Loucy (cell line): ENCODE measurements at regions not wholly inside any gene's neighbourhood (a gene's known extent, or its start where the extent isn't known, plus 50 kb on each side); places are given as distances from the start of the nearest gene placed in this dataset.

ENCODE experiments used
- H2AFZ ChIP-seq: fragments of 200-600 bp; sonication (generic); 2 replicates; pipeline ENCODE4 v1.6.0; 2016; ENCODE audit warnings: antibody characterized with exemption, mild to moderate bottlenecking, low read length, moderate library complexity
- H3F3A ChIP-seq: fragments of 200-600 bp; 2 replicates; pipeline ENCODE4 v1.6.0; 2016; ENCODE audit warnings: antibody characterized with exemption, low read depth, mild to moderate bottlenecking
- H3K27me3 ChIP-seq: fragments of 200-600 bp; sonication (generic); 2 replicates; pipeline ENCODE4 v1.6.1; 2014; ENCODE audit warnings: low read length, mild to moderate bottlenecking; ENCODE audit not compliant: insufficient read depth, poor library complexity, severe bottlenecking
- H3K36me3 ChIP-seq: fragments of 200-600 bp; sonication (generic); 2 replicates; pipeline ENCODE4 v1.6.1; 2016; ENCODE audit warnings: low read length; ENCODE audit not compliant: insufficient read depth
- H3K4me1 ChIP-seq: fragments of 200-600 bp; sonication (generic); 2 replicates; pipeline ENCODE4 v1.5.1; 2014; ENCODE audit warnings: low read length, mild to moderate bottlenecking; ENCODE audit not compliant: insufficient read depth, poor library complexity, severe bottlenecking
- H3K4me2 ChIP-seq: fragments of 200-600 bp; sonication (generic); 2 replicates; pipeline ENCODE4 v1.6.0; 2014; ENCODE audit warnings: antibody characterized with exemption, low read length, low read depth, mild to moderate bottlenecking; ENCODE audit not compliant: poor library complexity, severe bottlenecking
- H3K4me3 ChIP-seq: fragments of 200-600 bp; sonication (generic); 2 replicates; pipeline ENCODE4 v1.5.1; 2014; ENCODE audit warnings: low read length, mild to moderate bottlenecking, mixed read lengths; ENCODE audit not compliant: poor library complexity, severe bottlenecking
- H3K79me2 ChIP-seq: fragments of 200-600 bp; sonication (generic); 2 replicates; pipeline ENCODE4 v1.6.1; 2014; ENCODE audit warnings: low read length; ENCODE audit not compliant: insufficient read depth
- H3K9ac ChIP-seq: fragments of 200-600 bp; sonication (generic); 2 replicates; pipeline ENCODE4 v1.6.0; 2014; ENCODE audit warnings: mild to moderate bottlenecking, low read depth, low read length, moderate library complexity; ENCODE audit not compliant: poor library complexity, severe bottlenecking
- H3K9me2 ChIP-seq: fragments of 200-600 bp; sonication (generic); replicated peaks from 2 replicates; pipeline ENCODE4 v1.6.1; 2016; ENCODE audit warnings: low read depth, low read length, mixed read lengths
- H3K9me3 ChIP-seq: fragments of 200-600 bp; sonication (generic); 2 replicates; pipeline ENCODE4 v1.6.1; 2014; ENCODE audit warnings: mild to moderate bottlenecking, antibody characterized with exemption, low read length, low read depth; ENCODE audit not compliant: insufficient read depth
- H4K20me1 ChIP-seq: fragments of 200-600 bp; sonication (generic); 2 replicates; pipeline ENCODE4 v1.6.0; 2014; ENCODE audit warnings: antibody characterized with exemption, low read length, mild to moderate bottlenecking; ENCODE audit not compliant: insufficient read depth, poor library complexity, severe bottlenecking
- CTCF ChIP-seq: fragments of 200-600 bp; sonication (generic); conservative IDR thresholded peaks from 2 replicates; pipeline ENCODE4 v1.5.1; 2014; ENCODE audit warnings: mild to moderate bottlenecking, antibody characterized with exemption, low read length
- EZH2phosphoT487 ChIP-seq: fragments of 200-600 bp; IDR thresholded peaks from 2 replicates; pipeline ENCODE4 v1.6.1; 2018; ENCODE audit warnings: antibody characterized with exemption, mild to moderate bottlenecking, moderate library complexity, borderline replicate concordance

GRCh38 chr3:95476534-95476933 lies 1337.9 kb upstream of the EPHA6 start:
- Histone ChIP-seq H3K4me2 (no peak overlapping the region), H3K9me3 (no peaks in the 10 kb centered on the region), H3K36me3 (no peaks in the 10 kb centered on the region), H3K4me1 (no peaks in the 10 kb centered on the region), H4K20me1 (no peaks in the 10 kb centered on the region), H2AFZ (no peak overlapping the region), H3K79me2 (no peaks in the 10 kb centered on the region), H3K4me3 (no peak overlapping the region), H3K9me2 (no peaks in the 10 kb centered on the region), H3K9ac (no peak overlapping the region), H3K27me3 (no peaks in the 10 kb centered on the region), H3F3A (no peaks in the 10 kb centered on the region)
- TF ChIP-seq EZH2phosphoT487 (no peak), CTCF (no peak)

GRCh38 chr3:95506174-95506573 lies 1308.2 kb upstream of the EPHA6 start:
- Histone ChIP-seq H3K9ac (no peak overlapping the region), H4K20me1 (no peaks in the 10 kb centered on the region), H3K9me3 (no peaks in the 10 kb centered on the region), H3K9me2 (no peaks in the 10 kb centered on the region), H3K27me3 (no peaks in the 10 kb centered on the region), H3F3A (no peaks in the 10 kb centered on the region), H3K4me3 (no peak overlapping the region), H2AFZ (no peak overlapping the region), H3K36me3 (no peaks in the 10 kb centered on the region), H3K79me2 (no peaks in the 10 kb centered on the region), H3K4me1 (no peaks in the 10 kb centered on the region), H3K4me2 (no peak overlapping the region)
- TF ChIP-seq EZH2phosphoT487 (no peak), CTCF (no peak)

DNA sequence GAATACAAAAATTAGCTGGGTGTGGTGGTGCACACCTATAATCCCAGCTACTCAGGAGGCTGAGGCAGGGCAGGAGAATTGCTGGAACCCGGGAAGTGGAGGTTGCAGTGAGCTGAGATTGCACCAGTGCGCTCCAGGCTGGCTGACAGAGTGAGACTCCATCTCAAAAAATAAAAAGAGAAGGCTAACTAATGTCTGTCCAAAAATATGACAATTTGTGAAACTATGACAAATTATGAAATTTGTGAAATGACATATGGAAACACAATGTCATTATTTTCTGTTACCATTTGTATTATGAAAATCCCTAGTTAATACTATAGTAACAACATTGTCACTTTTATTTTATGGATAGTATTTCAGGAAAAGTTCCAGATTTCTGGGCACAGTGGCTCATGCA lies 1306.3 kb upstream of the EPHA6 start:
- no peaks in the 10 kb centered on the region for H3K36me3 ChIP-seq
- no peaks in the 10 kb centered on the region for H3F3A ChIP-seq
- H3K79me2 ChIP-seq, result no peaks in the 10 kb centered on the region
- no peak for TF ChIP-seq EZH2phosphoT487
- no peak overlapping the region for H3K9ac ChIP-seq
- H4K20me1 ChIP-seq, result no peaks in the 10 kb centered on the region
- no peaks in the 10 kb centered on the region for H3K4me1 ChIP-seq
- H3K27me3 ChIP-seq, result no peaks in the 10 kb centered on the region
- H3K9me2 ChIP-seq, result no peaks in the 10 kb centered on the region
- H2AFZ ChIP-seq, result no peak overlapping the region
- no peak overlapping the region for H3K4me2 ChIP-seq
- no peak overlapping the region for H3K4me3 ChIP-seq
- H3K9me3 ChIP-seq, result no peaks in the 10 kb centered on the region

DNA sequence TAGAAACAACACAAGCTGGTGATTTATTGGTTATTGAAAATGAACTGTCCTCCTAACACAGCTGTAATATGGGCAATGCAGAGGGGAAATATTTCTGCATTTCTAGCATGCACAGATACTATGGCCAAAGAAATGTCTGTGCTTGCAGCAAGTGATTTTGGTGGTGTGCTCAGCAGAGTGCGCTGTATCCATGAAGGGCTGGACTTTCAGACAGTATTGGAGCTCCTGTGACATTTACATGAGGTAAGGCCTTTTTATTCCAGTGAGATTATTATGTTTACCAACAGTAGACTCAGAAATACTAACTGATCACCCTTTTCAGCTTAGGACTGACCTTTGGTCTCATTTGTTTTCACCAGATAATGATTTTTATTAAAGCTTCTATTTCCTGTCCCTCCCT lies 1302.6 kb upstream of the EPHA6 start:
- H3K27me3 ChIP-seq, result no peaks in the 10 kb centered on the region
- H3K9me3 ChIP-seq, result no peaks in the 10 kb centered on the region
- TF ChIP-seq CTCF, result no peak
- no peak for TF ChIP-seq EZH2phosphoT487
- no peak overlapping the region for H3K4me2 ChIP-seq
- no peaks in the 10 kb centered on the region for H4K20me1 ChIP-seq
- H3K4me3 ChIP-seq, result no peak overlapping the region
- H3K79me2 ChIP-seq, result no peaks in the 10 kb centered on the region
- H2AFZ ChIP-seq, result no peak overlapping the region
- no peaks in the 10 kb centered on the region for H3K9me2 ChIP-seq
- no peaks in the 10 kb centered on the region for H3K36me3 ChIP-seq
- no peak overlapping the region for H3K9ac ChIP-seq
- H3K4me1 ChIP-seq, result no peaks in the 10 kb centered on the region
- no peaks in the 10 kb centered on the region for H3F3A ChIP-seq
